HG03066 (cell line): ENCODE measurements at regions not wholly inside any gene's neighbourhood (a gene's known extent, or its start where the extent isn't known, plus 50 kb on each side); places are given as distances from the start of the nearest gene placed in this dataset.
"Not testable (repeated sequence)": the region's sequence is repeated elsewhere in the genome, so short reads cannot be mapped to it uniquely, and the experiment has no call there.

Experiments used
- ATAC-seq: cut with Tn5 transposase; IDR thresholded peaks from one replicate; pipeline ENCODE4 v1.9.1; 2021; ENCODE audit warnings: low read depth; ENCODE audit not compliant: unreplicated experiment

GRCh38 chr7:89607792-89608191 lies 546.5 kb upstream of the STEAP1 start:
- no peak for ATAC-seq

- not testable (repeated sequence) for ATAC-seq
Observed at GRCh38 chr7:89616829-89617228, 537.4 kb upstream of the STEAP1 start.

- no peak for ATAC-seq
Observed at GRCh38 chr7:89618274-89618673, 536.0 kb upstream of the STEAP1 start.

- ATAC-seq, result no peak
Observed at GRCh38 chr7:89621925-89622641, 532.2 kb upstream of the STEAP1 start.

GRCh38 chr7:89623018-89623672 lies 531.1 kb upstream of the STEAP1 start:
- ATAC-seq, result peak; percentile 91

GRCh38 chr7:89624155-89624554 lies 530.1 kb upstream of the STEAP1 start:
- not testable (repeated sequence) for ATAC-seq

- no peak for ATAC-seq
Observed at GRCh38 chr7:89648509-89648908, 505.8 kb upstream of the STEAP1 start.

- no peak for ATAC-seq
Observed at GRCh38 chr7:89655946-89656345, 498.3 kb upstream of the STEAP1 start.

GRCh38 chr7:89661876-89662275 lies 492.4 kb upstream of the STEAP1 start:
- ATAC-seq, result no peak

GRCh38 chr7:89666136-89666835 lies 488.0 kb upstream of the STEAP1 start:
- no peak for ATAC-seq

- ATAC-seq, result no peak
Observed at GRCh38 chr7:89680161-89680560, 474.1 kb upstream of the STEAP1 start.

- no peak for ATAC-seq
Observed at GRCh38 chr7:89681448-89681847, 472.8 kb upstream of the STEAP1 start.

GRCh38 chr7:89685287-89685686 lies 469.0 kb upstream of the STEAP1 start:
- ATAC-seq, result no peak

- ATAC-seq, result no peak
Observed at GRCh38 chr7:89687211-89687610, 467.1 kb upstream of the STEAP1 start.

GRCh38 chr7:89695241-89695640 lies 459.0 kb upstream of the STEAP1 start:
- ATAC-seq, result no peak

GRCh38 chr7:89714131-89714530 lies 440.1 kb upstream of the STEAP1 start:
- ATAC-seq, result no peak

GRCh38 chr7:89718941-89719340 lies 435.3 kb upstream of the STEAP1 start:
- not testable (repeated sequence) for ATAC-seq

- ATAC-seq, result no peak
Observed at GRCh38 chr7:89728481-89728880, 425.8 kb upstream of the STEAP1 start.

GRCh38 chr7:89731751-89732445 lies 422.4 kb upstream of the STEAP1 start:
- no peak for ATAC-seq

GRCh38 chr7:89738549-89738948 lies 415.7 kb upstream of the STEAP1 start:
- no peak for ATAC-seq

- no peak for ATAC-seq
Observed at GRCh38 chr7:89757910-89758309, 396.4 kb upstream of the STEAP1 start.
